Mucosa of gallbladder (tissue), 1 donor: ENCODE measurements at regions not wholly inside any gene's neighbourhood (a gene's known extent, or its start where the extent isn't known, plus 50 kb on each side); places are given as distances from the start of the nearest gene placed in this dataset.

ENCODE experiments used
- DNase-seq: peaks from one replicate; pipeline ENCODE4 v3.0.0-alpha.2; 2020; ENCODE audit warnings: low spot score
- donor health status: DM: no; HTN: no; CAD: no.

DNA sequence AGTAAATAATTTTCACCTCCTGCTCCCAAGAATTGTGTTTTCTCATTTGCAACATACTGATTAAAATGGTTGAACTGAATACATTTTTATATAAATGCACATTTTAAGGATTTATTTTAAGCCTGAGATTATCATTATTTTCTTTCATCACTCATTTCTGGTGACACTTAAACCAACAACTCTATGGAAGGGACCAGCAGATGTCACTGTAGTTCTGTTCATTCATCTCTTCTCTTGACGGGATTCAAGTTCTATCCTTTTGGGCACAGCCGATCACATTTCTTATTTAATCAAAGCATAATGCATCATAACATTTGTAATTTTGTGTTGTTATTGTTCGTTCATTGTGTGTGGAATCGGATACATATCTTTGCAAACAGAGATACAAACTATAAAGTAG lies 417.9 kb downstream of the HRH4 start:
- no peak for DNase-seq

DNA sequence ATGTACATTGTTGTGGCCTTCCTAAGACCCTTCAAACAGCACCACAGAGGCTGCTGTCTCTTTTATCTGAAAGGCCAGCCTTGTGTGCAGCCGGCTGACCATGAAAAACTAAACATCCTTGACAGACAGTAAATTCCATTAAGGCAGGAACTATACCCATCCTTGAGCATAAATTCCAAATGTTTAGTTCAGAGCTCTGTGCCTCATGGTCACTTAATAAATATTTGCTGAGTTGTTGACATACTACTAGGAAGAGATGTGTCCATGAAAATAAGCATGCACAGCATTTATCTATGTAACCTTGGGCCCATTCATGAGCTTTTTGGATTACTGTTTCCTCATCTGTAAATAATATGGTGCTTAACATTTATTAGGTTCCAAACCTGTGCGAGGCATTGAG lies 424.8 kb downstream of the HRH4 start:
- no peak for DNase-seq

DNA sequence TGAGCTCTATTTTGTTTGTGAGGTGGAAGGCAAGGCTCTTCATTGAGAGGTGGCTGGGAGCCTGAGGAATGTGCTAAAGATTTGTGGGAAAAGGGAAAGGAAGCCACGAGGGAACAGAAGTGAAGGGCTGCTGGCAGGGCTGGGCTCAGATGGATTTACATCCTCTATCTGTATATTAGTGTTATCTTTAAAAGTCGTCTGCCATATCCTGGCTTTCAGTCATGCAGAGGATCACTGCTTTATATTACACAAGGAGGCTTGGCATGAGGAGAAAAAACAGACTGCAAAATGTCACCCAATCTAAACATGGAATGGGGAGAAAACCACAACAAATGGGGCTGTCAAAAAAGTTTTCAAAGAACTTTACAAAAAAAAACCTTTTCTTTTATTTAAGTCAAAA lies 434.4 kb downstream of the HRH4 start:
- no peak for DNase-seq

DNA sequence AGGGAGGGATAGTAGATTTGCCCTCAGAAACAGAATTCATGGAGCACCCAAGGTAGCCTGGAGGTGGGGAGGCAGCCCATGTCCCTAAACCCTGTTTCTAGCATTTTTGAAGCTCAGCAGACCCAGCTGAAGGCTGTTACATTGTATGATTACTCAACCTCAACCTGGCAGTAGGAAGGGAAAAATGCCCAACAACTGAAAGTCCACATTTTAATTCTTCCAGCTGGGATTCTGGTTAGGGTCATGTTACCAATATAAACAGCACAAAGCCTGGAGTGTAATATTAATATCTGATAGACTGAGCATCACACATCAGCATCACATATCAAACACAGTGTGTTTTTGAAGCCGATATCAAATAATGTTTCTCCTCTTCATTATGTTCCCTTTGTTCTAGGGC lies 437.0 kb downstream of the HRH4 start:
- DNase-seq, result no peak

DNA sequence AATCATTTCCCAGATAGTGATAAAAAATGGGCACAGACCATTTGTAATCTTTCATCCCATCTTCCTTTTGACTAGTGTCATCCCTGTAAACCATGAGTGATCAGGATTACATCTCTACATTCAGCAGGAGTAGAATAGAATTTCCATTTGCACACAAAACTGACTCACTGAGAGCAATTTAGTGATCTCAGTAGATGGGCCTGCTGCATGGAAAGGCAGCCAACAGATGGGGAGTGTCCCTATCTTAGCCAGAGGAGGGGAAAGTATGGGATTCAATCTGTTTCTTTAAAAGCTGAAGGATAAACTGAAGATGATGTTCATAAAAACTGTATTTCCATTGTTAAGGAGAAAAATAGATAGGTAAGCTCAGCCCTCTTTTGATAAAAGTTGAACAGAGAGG lies 441.7 kb downstream of the ZNF521 start:
- DNase-seq, result no peak

DNA sequence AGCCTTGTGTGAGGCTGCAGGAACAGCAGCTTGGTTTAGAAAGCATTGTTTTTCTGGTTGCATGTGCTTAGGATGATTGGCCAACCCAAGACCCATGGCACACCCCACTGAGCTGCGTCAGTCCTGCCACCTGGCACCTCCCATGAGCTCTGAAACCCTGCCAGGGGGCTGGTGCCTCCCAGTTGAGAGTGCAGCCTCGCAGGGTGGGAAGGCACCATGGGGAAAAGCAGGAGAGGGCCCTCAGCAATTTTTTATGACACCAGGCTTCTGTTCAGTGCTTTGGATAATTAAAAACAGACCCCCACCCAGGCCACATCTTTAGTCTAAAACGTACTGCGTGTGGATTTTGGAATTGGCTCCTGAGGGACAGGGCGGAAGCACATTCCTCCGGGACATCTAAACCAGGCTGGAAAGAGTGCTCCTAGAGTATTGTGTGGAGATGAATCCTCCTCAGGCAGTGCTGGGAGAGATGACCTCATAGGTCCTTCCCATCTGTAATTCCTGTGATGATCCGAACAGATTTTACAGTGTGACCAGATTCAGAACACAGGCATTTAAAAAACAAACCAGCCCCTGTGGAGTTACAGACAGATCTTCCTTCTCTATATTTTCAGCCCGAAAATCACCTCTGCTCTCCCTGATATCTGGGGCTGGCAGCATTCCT lies 438.3 kb downstream of the ZNF521 start:
- DNase-seq, result no peak

DNA sequence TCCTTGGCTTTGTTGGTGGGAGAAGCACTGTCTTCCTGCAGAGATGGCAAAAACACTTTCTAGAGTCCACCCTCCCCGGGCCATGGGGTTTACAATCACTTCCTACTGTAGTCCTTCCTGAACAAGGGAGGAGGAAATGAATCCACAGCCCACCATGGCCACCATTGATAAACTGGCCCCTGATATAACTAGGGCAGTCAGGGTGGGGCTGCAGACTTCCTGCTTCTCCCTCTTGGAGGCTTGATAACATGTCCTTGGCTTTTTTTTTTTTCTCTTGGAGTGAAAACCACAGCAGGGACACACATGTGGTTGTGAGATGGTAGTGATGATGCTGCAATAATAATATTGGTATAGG lies 437.8 kb downstream of the ZNF521 start:
- no peak for DNase-seq

DNA sequence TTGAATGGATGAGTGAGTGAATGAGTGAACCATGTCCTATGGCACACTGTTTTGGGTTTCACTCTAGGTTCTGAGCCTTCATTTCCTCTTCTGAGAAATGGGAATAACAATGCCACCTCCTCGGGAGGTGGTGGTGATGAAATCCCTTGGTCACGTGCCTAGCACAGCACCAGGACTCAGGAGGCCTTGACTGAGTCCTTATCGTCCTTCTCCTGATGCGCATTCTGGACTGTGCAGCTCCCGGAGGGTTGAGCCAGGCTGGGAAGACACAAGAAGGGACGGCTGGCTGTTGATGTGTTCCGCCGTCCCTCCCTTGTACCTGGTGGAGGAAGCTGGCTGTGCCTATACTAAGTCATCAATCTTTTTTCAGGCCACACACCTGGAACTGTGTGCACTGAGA lies 437.3 kb downstream of the ZNF521 start:
- no peak for DNase-seq

DNA sequence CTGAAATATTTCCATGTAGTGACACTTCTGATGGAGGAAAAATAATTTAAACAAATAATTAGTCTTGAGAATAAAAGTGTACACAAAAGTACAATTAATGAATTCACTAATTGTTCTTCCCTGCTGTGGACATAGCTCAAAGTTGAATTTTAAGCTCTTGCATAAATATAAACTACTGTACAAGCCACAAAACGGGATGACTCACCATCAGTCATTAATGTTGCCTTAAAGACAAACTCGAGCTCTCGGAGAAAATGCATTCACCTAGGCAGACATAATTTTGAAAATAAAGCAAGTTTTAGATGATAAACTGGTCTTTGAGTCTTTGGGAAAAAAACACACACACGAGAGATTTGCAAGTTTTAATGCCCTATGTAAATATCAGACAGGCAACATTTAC lies 436.4 kb downstream of the ZNF521 start:
- no peak for DNase-seq

DNA sequence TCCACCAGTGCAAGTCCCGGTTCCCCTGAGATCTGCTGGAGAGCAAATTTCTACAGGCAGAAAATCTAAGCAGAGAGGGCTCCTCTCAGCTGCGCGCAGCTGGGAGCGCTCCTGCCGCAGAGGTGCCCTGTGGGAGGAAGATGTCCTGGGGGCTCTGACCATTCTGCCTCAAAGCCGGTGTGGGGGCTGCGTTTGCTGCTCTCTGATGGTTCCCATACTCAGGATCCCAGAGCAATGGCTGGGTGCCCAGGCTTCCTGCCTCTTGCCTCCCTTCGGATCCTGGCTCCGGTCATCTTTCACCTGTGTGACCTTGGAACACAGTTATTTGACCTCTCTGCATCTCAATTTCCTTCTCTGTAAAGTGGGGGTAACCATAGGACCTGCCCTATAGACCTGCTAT lies 434.2 kb downstream of the ZNF521 start:
- no peak for DNase-seq

DNA sequence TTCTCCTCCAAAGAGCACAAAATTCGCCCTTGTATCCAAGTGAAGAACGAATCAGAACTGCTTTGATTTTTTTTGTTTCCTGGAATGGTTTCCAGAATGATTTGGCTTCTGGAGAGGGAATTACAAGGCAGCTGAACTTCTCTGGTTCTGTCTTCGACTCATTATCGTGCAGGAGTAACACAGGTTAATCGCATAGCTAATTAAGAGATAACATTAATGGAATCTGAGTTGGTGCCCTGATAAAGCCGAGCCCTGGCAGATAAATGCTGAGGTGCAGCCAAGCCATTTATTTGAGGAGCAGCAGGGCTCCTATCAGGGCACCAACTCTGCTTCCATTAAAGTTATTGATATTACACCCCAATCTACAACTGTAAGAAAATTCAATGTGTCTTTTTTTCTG lies 433.7 kb downstream of the ZNF521 start:
- no peak for DNase-seq

DNA sequence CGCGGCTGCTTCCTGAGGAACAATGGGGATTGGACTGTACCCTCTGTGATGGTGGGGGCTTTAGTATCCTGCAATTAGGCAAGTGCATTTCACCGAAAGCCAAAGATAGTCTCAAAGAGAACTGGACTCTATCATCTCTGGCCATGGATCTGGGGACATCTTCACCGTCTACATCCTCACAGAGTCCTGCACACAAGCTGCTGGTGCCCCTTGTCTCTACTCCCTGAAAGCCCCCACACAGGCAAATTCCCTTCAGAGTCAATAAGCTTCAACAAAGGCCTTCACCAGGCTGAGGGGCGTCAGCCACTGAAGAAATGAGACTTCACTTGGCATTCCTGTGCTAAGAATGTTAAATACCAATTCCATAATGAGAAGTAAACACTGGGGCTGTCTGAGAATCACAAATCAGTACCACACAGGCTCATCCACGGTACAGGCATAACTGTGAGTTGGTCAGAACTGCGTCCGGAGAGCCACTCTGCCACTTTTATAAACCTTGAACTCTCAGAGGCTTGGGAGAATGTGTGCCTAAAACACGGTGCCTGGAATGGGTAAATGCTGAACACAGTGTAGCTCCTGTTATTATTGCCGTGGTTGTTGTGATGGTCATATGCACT lies 432.7 kb downstream of the ZNF521 start:
- no peak for DNase-seq

DNA sequence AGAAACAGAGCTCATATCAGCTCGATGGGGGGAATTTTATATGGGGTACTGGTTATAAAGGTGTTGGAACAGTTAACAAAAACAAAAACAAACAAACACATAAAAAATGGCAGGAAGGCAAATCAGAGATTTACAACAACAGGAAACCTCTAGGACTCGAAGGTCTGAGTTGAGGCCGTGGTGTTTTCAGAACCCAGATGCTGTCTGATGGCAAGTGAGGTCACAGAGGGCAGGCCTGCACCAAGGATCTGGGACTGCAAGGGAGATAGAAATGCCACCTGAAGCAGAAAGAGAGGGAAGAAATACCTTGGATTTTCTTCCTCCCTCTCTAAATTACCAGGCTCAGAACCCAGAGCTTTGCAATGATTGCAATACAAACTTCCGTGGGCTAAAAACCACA lies 429.5 kb downstream of the ZNF521 start:
- DNase-seq, result no peak

DNA sequence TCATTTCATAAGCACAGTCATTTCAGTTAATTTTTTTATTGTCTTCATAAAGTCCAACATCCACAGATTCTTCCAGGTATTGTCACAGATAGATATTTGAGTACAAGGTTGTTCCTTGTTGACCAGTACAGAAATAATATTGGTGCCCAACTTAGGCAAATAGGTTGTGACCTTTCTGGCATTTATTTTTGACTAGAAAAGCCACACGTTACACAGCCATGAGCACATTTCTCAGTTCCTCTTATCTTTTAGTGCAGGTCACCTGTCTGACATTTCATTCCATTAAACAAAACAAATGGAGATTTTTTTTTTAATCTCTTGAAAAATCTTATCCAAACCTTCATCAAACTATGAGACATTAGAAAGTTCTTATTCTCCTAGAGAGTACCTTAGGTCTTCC lies 428.8 kb downstream of the ZNF521 start:
- no peak for DNase-seq

DNA sequence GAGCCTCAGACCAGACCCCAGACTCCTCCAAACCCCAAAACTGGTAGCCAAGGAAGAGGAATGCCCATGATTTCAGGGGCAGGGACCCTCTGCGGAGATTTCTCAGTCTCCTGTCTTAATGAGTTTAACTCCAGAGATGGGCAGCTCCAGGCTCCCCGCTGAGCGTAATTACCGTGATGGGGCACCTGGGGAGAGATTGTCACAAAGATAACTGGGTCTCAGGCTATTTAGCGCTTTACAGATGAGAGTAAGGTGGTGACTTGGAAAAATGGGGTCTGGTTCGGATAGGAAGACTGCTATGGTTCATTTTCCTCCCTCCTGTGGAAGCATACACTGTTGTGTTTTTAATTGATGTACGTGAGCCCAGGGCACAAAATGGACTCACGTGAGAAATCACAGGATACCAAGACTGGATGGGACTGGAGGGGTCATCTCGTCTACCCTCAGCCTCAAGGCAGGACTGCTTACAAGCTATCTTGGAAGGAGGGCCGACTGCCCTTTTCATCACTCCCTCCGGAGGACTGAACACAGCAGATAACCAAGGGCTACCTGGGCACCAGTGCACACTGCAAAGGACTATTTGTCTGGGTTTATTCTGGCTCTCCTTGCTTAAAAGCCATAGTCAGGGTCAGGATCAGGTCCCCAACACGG lies 427.8 kb downstream of the ZNF521 start:
- no peak for DNase-seq

DNA sequence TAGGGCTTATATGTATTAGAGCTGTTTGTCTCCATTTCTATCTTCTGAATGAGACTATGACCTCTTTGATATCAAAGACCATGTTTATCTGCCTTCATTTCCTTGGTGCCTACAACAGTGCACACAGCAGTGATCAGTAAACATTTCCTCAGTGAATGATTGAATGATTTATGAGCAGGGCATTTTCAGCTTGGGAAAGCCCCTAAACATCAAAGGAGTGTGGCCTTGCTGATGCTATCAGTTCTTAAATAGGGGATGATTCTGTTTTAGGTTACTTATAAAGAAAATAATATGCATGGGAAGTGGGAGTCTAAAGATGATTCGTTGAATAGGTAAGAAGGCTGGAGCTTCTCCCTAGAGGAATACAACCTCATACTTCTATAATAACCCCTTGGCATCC lies 425.3 kb downstream of the ZNF521 start:
- no peak for DNase-seq

DNA sequence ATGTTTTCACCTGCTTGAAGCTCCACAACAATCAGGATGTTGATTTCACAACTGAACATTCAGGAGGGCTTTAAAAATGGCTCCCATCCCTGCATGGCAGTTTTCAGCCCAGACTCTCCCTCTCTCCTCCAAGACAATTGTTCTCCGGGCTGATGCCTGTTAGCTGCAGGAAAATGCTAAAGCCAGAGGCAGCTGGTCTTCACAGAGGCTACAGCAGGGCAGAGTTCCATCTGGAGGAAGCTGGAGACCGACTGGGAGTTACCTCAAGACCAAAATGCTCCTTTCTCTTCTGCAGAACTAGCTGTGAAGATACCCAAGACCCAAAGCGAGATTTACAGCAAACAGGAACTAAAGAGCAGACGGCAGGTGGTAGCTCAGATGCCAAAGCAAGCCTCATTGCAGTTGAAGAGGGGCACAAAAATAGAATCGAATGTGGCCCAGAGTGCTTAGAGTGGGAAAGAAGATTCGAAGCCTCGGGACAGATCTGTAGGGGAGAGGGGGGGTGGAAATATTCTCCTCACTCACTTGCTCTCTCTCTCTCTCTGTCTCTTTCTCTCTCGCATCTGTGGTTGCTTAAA lies 423.6 kb downstream of the ZNF521 start:
- DNase-seq, result no peak

DNA sequence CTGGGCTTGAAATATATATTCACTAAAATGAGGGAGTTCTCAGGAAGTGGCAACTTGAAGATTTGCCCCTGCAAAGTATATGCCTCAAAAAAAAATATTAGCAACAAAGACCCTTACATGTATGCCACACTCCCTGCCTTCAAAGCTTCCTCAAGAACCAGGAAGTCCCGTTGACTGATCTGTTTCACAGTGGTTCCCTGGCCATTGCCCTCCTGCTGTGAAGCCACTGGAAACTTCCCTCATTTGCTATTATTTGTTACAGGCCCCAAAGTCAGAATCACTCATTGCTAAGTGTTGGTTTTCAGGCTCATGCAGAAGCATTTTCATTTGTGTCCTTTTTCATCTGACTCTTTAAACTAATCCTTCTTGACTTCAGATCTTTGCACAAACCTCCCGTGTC lies 421.5 kb downstream of the ZNF521 start:
- no peak for DNase-seq

DNA sequence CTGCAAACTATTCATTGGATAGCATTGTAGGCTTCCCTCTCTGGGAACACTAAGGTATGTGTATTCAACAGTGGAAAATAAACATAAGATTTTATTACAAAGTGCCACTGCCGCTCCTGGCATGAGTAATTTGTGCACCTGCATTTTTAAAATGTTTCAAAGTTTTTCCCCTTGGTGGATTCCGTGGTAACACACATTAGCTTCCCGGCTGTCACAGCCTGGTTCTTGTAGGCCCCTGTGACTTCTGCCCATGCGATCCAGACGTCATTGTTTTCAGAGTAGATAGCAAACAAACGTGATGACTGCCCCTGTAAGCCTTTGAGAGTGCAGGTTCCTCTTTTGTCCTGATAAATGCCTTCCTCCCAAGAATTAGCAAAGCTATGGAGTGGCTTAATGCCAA lies 421.0 kb downstream of the ZNF521 start:
- DNase-seq, result no peak

DNA sequence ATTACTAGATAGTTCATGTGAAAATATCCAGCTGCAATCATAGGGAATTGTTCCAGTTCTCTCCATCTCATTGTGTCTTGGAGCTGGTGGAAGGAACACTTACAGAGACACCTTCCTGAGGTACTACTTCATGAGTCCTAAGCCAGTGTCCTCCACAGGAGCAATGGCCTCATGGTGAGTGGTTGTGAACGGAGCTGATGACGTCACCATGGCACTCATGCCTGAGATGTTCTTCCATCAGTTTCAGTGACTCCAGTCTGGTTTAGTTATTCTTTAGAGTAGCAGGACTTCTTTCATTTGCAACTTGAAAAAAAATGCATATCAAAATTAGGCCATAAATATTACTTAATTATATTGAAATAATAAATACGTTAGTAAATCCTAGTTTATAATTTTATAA lies 418.6 kb downstream of the ZNF521 start:
- no peak for DNase-seq

DNA sequence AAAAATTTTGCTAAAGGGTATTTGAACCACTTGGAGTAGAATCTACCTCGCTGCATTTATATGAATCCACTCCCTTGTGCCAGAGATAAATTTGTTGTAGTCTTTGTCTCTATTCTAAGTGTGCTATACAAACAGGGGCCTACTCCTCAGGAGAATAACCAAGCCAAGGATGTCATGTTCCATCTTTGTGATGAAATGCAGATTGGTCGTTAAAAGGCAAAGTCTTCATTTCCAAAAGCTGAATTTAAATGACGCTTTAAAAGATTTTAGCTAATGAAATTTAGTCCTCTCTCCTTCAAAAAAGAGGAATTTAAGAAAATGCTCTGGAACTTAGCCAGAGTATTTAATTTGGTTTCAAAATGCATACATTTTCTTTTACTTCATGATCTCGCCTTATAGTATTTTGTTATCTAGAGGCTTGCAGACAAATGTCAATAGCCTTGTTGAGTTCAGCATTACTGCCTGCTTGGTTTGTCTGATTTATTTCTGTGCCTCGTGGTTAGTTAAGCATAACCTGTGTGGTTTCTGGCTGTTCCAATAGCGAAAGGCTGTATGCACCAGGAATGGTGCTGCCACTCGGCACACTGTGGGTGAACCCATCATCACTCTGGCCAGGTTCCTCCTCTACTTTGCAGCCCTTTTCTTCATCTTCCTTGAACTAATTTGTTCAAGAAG lies 417.6 kb downstream of the ZNF521 start:
- no peak for DNase-seq

DNA sequence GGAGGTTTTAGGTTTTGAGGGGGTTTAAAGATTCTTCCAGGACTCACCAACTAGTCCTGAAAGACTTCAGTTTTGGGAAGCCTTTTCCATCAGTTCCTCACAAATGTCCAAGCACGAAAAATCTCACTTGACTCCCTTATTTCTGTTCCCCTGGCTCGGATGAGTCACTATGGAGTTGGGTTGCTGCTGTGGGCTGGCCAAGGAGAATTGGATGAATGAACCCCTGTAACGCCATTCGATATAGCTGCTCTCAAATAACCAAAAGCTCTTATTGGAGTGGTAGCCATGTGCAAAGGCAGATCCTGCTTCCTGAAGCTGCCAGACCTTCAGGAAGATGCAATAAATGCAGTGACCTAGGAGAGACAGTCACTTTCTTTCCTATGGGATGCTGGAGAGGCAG lies 417.0 kb downstream of the ZNF521 start:
- no peak for DNase-seq

DNA sequence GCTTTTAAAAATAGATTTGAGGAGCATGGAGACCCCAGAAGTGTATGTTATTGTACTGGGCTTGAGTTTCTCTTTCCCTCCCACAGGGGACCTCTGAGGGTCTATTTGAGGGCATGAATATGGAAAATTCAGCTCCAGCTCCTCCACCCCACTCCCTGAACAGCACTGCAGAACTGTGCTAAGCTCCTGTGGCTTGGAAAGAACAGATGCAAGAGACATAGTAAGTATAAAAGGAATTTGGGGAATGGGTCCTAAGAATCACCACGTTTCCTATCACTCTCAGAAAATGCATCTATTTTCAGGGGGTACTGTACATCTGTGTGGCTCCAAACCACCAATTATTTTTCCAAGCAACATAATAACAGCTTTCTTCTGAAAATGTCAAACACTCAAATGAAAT lies 416.1 kb downstream of the ZNF521 start:
- DNase-seq, result no peak
